ENCODE measurements at regions not wholly inside any gene's neighbourhood (a gene's known extent, or its start where the extent isn't known, plus 50 kb on each side); places are given as distances from the start of the nearest gene placed in this dataset.

- no peak for TF ChIP-seq CTCF (IDR thresholded peaks at IDR 0.05; ENCODE audit: insufficient read depth, low read length)
- H3K4me3 ChIP-seq (ENCODE audit: low read depth, low read length): no peak overlapping the region
Observed at GRCh38 chrX:14291666-14292500, 237.5 kb upstream of the GLRA2 start.

GRCh38 chrX:14290335-14290734 lies 239.0 kb upstream of the GLRA2 start:
- H3K4me3 ChIP-seq (ENCODE audit: low read depth, low read length): no peak overlapping the region
- no peak for TF ChIP-seq CTCF (IDR thresholded peaks at IDR 0.05; ENCODE audit: insufficient read depth, low read length)
- no peak for DNase-seq (ENCODE audit: low read depth)

More at GRCh38 chrX:14291666-14292500, 237.5 kb upstream of the GLRA2 start:
- DNase-seq (ENCODE audit: low read depth): no peak

- no peak for DNase-seq (ENCODE audit: low read depth)
- TF ChIP-seq CTCF (IDR thresholded peaks at IDR 0.05; ENCODE audit: insufficient read depth, low read length): no peak
- H3K4me3 ChIP-seq (ENCODE audit: low read depth, low read length): no peak overlapping the region
Observed at GRCh38 chrX:14274691-14275090, 245.0 kb upstream of the GEMIN8 start.

GRCh38 chrX:14267216-14267615 lies 237.5 kb upstream of the GEMIN8 start:
- TF ChIP-seq CTCF (IDR thresholded peaks at IDR 0.05; ENCODE audit: insufficient read depth, low read length): no peak
- H3K4me3 ChIP-seq (ENCODE audit: low read depth, low read length): no peak overlapping the region
- no peak for DNase-seq (ENCODE audit: low read depth)

- no peak overlapping the region for H3K4me3 ChIP-seq (ENCODE audit: low read depth, low read length)
- TF ChIP-seq CTCF (IDR thresholded peaks at IDR 0.05; ENCODE audit: insufficient read depth, low read length): no peak
- DNase-seq (ENCODE audit: low read depth): no peak
Observed at GRCh38 chrX:14266705-14267104, 237.0 kb upstream of the GEMIN8 start.

GRCh38 chrX:14243823-14244222 lies 214.1 kb upstream of the GEMIN8 start:
- no peak overlapping the region for H3K4me3 ChIP-seq (ENCODE audit: low read depth, low read length)
- no peak for DNase-seq (ENCODE audit: low read depth)
- no peak for TF ChIP-seq CTCF (IDR thresholded peaks at IDR 0.05; ENCODE audit: insufficient read depth, low read length)
